GM18870 (cell line): ENCODE measurements at regions not wholly inside any gene's neighbourhood (a gene's known extent, or its start where the extent isn't known, plus 50 kb on each side); places are given as distances from the start of the nearest gene placed in this dataset.
"Not testable (repeated sequence)": the region's sequence is repeated elsewhere in the genome, so short reads cannot be mapped to it uniquely, and the experiment has no call there.

Experiments
- ATAC-seq: cut with Tn5 transposase; IDR thresholded peaks from one replicate; pipeline ENCODE4 v1.9.1; 2021; ENCODE audit warnings: moderate library complexity; ENCODE audit not compliant: unreplicated experiment

- ATAC-seq: no peak
These were observed 1058.4 kb downstream of the SORCS1 start for GRCh38 chr10:106106114-106106513.

- ATAC-seq: no peak
These were observed 1074.7 kb downstream of the SORCS1 start for GRCh38 chr10:106089855-106090254.

DNA sequence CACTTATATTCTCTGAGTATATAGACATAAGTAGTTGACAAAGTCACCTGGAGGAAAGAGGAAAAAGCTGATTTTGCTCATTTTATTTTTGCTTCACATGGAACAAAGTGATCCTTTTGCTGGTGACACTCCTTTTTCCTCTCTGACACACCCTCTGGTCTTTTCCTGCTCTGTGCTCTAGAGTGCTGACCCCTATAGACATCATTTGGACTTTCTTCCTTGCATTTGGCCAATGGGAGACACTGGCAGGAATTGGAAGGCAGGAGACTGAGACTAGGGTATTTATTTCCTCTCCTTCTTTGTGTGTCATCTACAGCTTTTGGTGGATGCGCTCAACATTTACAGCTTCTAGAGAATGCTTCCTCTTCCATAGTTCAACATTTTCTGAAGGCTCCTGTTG lies 1078.1 kb downstream of the SORCS1 start:
- ATAC-seq: no peak

DNA sequence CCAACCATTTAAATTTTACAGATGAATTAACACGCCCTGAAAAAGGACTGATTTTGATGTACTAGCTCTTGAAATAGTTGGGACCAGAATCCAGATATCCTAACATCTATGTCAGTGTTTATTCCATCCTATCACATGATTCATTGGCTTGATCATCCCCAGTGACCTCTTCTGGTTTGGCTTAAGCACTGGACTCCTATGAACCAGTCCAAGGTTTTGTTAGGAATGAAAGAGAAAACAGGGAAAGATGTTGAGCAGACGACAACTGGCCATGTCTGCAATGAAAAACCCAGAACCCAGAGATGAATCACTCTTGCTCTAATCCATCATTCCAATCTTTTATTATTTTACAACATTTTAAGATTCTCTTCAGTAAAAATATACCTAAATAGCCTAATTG lies 1080.9 kb downstream of the SORCS1 start:
- ATAC-seq: no peak

GRCh38 chr10:106082865-106083264 lies 1081.6 kb downstream of the SORCS1 start:
- no peak for ATAC-seq

DNA sequence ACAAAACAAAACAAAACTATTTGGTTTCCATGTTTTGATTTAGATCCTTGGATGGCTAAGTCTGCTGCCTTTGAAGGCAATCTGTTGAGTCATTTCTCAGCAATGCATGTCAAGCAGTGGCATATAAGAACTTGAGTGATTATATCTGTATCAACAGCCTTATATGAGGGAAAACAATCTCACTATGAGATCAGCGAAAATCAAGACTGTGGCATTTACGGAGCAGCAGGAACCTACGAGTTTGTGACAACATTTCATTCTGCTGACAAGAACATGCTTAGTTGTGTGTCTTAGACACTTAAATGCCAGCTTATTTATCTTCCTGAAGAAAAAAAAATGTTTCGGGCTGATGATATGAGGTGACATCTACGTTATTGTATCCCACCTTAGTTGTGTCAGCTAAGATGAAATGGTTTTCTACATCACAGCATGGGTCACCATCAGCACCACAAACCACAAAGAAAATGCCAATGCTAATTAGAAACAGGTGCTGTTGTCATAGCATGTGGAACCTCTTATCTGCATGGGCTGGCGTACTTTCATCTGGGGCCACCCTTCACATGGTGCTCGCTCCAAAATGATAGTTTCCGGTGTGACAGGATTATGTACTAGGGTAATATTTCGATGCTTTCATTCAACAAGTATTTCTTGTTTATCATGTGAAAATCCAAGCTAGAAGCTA lies 1085.5 kb downstream of the SORCS1 start:
- ATAC-seq: no peak

- ATAC-seq: no peak
These were observed 1088.0 kb downstream of the SORCS1 start for GRCh38 chr10:106076496-106076895.

DNA sequence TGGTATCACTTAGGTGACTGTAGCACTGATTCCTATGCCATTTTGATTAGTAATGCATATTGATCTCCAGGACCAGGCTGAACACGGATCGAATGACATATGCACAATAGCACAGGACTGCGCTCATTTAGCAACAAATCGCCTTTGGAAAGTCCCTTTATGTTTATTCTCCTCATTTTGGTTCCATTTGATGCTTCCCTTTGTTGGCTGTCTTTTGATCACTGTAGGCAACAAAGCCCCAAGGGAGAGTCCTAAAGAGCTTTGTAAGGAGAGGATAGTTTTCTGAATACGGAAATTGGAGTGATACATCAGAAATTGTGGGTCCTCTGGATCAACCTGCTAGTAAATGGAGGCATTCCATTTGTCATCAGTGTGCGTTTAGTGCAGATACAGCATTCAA lies 1111.4 kb downstream of the SORCS1 start:
- ATAC-seq: no peak

- no peak for ATAC-seq
These were observed 1120.0 kb downstream of the SORCS1 start for GRCh38 chr10:106044503-106044902.

GRCh38 chr10:106043863-106044262 lies 1120.6 kb downstream of the SORCS1 start:
- no peak for ATAC-seq

DNA sequence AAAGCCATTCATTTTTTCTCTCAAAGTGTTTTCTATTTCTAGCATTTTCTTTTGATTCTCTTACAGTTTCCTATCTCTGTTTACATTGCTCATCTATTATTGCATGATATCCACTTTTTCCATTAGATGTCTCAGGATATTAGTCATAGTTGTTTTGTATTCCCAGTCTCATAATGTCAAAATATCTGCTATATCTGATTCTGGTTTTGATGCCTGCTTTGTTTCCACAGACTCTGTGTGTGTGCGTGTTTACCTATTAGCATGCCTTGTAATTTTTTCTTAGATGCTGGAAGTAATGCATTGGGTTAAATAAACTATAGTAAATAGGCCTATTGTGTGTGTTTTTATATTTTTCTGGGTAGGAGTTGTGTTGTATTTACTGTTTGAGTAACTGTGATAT lies 1126.3 kb downstream of the SORCS1 start:
- no peak for ATAC-seq

DNA sequence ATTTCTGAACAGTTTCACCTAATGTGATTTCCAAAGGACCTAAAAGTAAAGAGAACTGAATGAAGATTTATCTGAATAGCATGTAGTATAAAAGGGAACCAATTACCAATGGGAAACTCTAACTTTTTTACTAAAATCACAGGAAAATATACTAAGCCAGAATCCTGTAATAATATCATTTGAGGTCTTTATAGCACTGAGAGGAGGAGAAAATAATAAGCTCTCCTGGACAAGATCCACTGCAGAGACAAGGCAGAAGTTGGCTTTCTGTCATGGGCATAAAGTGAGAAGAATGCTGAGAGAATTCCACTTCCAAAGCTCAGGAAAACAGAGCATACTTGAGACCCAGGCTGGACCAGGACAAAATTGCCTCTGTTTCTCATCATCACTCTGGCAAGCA lies 1131.4 kb downstream of the SORCS1 start:
- no peak for ATAC-seq

DNA sequence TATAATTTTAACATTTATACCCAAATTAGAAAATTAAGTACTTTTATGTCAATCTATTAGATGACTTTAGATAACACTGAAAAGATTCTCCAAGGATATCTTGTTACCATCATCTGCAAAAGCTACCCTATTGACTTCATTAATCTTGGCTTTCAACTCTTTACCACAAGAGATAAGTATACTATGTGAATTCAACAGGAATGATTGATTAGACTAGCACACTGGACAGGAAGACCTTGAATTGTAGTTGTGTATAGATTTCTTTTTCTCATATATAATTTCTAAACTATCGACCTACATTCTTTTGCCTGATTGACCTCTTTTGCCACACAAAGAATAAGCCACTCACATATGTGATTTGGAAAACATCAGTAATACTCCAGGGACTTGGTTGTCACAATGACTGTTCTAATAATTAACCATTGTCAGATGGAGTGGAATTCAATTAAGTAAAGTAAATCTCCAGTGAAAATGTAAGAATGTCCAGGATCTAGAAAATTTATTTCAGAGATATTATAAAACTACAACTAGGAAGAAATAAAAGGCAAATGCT lies 1132.0 kb downstream of the SORCS1 start:
- no peak for ATAC-seq

- no peak for ATAC-seq
These were observed 1137.3 kb downstream of the SORCS1 start for GRCh38 chr10:106027240-106027639.

DNA sequence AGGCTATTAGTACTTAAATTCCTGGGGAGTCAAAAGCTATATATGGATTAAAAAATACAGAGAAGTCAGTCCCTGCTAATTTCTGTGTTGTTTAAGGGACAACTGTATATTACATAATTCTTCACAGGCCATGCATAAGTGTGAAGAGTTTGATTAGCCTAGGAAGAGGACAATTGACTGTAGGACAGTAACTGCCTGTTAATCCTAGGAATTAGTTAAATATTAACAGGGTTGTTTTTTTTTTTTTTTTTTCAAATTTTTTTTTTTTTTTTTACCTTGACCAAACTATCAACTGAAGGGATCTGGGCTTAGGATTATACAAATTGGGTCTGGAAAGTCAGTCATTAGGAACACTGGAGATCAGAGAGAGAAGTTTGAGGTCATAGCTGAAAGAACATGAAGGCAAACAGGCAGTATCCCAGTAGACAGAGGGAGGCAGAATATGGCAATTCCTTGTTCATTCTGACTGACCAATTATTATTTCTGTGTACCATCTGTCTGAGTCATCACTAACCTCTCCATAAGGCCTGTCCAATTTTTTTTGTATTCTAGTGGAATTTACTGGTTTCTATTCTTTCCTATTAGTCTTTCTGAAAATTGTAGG lies 1139.2 kb downstream of the SORCS1 start:
- no peak for ATAC-seq

DNA sequence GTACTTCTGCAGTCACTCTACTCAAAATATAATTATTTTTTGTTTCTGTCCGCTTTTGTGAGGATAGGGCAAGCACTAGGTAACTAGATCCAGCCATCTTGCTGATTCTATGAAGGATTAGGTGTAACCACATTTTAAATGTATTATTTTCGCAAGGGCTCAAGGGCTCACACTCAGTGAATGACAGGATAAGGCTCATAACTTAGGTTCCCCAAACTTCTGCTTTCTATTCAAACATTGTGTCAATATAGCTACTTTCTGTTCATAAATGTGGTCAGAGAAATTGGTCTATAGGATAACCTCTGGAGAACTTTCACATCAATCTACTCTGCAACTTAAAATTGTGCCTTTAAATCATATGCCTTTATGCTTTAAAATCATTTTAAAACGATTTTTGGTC lies 1141.2 kb downstream of the SORCS1 start:
- no peak for ATAC-seq

- not testable (repeated sequence) for ATAC-seq
These were observed 1144.9 kb downstream of the SORCS1 start for GRCh38 chr10:106019559-106019958.

DNA sequence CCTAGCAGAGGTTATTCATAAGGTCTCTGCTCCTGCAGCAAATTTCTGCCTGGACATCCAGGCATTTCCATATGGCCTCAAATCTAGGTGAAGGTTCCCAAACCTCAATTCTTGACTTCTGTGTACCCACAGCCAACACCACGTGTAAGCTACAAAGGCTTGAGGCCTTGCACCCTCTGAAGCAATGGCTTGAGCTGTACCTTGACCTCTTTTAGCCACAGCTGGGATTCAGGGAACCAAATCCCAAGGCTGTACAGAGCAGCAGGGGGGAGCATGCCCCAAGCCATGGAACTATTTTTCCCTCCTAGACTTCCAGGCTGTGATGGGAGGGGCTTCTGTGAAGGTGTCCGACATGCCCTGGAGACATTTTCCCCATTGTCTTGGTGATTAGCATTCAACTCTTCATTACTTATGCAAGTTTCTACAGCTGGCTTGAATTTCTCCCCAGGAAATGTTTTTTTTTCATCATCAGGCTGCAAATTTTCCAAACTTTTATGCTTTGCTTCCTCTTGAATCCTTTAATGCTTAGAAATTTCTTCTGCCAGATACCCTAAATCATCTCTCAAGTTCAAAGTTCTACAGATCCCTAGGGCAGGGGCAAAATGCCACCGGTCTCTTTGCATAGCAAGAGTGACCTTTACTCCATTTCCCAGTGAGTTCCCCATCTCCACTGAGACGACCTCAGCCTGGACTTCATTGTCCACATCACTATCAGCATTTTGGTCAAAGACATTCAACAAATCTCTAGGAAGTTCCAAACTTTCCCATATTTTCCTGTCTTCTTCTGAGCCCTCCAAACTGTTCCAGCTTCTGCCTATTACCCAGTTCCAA lies 1148.9 kb downstream of the SORCS1 start:
- ATAC-seq: not testable (repeated sequence)

GRCh38 chr10:106011250-106011649 lies 1153.3 kb downstream of the SORCS1 start:
- no peak for ATAC-seq

DNA sequence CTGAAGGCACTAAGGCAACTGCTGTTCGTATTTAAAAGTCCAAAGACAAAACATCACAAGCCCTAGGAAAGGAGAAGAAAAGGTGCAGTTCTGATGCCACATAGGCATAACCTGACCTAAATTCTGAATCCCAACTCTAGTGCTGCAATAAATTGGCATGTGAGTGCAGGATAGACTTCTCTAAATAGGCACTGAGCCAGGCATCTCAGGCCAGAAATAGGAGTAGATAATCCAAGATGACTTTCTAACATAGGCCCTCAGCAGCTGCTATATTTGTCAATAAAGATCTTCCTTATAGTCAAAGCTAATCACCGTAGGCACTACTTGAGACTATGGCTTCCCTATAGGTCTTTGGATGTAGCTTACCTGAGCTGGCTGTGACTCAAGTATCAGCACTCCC lies 1163.8 kb downstream of the SORCS1 start:
- no peak for ATAC-seq

DNA sequence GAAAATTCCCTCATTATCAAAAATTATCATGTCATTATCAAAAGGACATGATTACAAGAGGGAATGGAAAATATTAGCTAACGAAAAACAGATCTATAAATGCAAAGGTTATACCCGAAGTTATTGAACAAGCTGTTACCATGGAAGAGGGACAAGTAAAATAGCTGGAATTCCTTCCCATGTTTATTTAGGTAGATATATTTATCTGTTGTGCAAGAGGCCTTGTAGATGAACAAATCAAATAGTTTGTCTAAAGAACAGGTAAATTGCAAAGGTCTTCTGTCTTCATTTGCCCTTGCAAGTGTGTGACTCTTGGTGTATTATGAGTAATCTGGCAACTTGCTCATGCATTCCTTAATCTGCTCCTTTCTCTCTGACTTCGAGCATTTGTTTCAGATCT lies 1170.9 kb downstream of the SORCS1 start:
- ATAC-seq: no peak

GRCh38 chr10:105992928-105993327 lies 1171.6 kb downstream of the SORCS1 start:
- ATAC-seq: no peak
